ENCODE measurements at regions not wholly inside any gene's neighbourhood (a gene's known extent, or its start where the extent isn't known, plus 50 kb on each side); places are given as distances from the start of the nearest gene placed in this dataset.

DNA sequence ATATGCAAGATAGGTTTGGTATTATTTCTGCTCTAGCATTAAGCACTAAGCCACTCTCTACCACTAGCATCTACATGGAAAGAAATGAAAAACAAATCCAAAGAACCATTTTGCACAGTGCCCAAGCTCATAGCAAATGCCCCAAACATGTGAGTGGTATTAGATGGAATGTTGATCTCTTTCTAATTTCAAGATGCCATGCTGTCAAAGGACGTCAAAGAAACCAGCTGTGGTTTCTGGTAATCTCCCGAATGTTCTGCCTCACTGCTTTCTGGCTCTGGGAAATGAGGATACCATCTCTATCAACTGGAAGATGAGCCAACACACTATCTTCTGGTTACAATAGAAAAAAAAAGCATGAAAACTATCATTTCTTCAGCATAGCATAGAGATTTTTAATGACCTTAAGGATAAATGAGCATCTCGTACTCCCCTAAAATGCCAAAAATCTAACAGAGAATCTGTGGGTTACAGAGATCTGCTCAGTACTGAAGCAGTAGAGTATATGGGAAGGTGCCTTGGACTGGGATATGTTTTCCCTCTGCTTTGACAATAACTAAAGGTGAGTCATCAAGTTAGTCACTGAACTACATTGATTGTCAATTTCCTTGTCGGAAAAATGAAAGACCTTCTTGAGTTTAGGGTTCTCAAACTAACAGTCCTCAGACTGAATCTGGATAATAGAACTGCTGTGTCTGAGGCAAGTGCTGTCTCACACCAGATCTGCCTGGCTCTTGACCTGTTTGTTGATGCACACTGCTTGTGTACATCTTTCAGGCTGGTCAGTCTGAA, 244.8 kb upstream of the NCKAP5 start:
- Histone ChIP-seq H3K27me3 (replicated peaks; ENCODE audit: control insufficient read depth, insufficient read depth, low read length) (no peaks in the 10 kb centered on the region), H3K36me3 (ENCODE audit: control insufficient read depth, insufficient read depth, low read length) (no peaks in the 10 kb centered on the region), H3K4me3 (replicated peaks; ENCODE audit: low read depth, low read length) (no peak overlapping the region)
- DNase-seq (ENCODE audit: extremely low read depth, insufficient read length), result no peak
- TF ChIP-seq, protein P1, sequence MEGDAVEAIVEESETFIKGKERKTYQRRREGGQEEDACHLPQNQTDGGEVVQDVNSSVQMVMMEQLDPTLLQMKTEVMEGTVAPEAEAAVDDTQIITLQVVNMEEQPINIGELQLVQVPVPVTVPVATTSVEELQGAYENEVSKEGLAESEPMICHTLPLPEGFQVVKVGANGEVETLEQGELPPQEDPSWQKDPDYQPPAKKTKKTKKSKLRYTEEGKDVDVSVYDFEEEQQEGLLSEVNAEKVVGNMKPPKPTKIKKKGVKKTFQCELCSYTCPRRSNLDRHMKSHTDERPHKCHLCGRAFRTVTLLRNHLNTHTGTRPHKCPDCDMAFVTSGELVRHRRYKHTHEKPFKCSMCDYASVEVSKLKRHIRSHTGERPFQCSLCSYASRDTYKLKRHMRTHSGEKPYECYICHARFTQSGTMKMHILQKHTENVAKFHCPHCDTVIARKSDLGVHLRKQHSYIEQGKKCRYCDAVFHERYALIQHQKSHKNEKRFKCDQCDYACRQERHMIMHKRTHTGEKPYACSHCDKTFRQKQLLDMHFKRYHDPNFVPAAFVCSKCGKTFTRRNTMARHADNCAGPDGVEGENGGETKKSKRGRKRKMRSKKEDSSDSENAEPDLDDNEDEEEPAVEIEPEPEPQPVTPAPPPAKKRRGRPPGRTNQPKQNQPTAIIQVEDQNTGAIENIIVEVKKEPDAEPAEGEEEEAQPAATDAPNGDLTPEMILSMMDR (IDR thresholded peaks at IDR 0.05; ENCODE audit: insufficient read depth, low read length, poor library complexity, severe bottlenecking), result no peak

DNA sequence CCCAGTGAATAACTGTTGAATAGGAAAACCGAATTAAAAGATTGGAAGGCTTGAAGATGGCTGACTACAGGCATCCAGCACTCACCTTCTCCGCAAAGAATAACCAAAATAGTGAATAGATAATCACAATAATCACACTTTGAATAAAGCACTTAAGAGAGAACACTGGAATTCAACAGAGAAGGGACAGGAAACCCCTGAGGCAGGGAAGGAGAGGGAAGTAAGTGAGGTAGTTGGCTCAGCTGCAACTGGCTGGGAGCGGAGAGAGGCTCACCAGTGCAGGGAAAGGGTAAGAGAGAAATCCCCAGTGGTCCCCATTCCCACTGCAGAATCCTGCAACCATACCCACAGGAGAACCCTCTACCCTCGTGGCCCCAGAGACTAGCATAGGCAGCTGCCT, 246.6 kb upstream of the NCKAP5 start:
- TF ChIP-seq, protein P1 (IDR thresholded peaks at IDR 0.05; ENCODE audit: insufficient read depth, low read length, poor library complexity, severe bottlenecking), result no peak
- no peaks in the 10 kb centered on the region for H3K27me3 ChIP-seq (replicated peaks; ENCODE audit: control insufficient read depth, insufficient read depth, low read length)

DNA sequence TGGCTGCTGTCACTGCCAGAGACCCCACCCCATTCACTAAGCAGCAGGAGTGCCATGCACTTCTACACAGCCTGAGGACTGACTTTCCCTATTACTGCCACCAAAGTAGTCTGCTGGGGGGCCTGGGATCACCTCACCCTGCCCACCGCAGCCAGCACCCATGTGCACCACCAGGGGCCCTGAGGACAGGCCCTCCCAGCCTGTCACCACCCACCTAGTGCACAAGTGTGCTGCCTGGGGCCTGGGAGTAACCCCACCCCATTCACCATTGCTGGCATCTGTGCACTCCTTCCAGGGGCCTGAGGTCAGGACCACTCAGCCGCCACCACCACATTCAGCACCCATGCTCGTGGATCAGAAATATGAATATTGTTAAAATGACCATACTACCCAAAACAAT, 247.8 kb upstream of the NCKAP5 start:
- DNase-seq (ENCODE audit: extremely low read depth, insufficient read length), result no peak
- TF ChIP-seq, protein P1 (IDR thresholded peaks at IDR 0.05; ENCODE audit: insufficient read depth, low read length, poor library complexity, severe bottlenecking), result no peak
- H3K4me3 ChIP-seq (replicated peaks; ENCODE audit: low read depth, low read length), result no peak overlapping the region
- no peaks in the 10 kb centered on the region for H3K27me3 ChIP-seq (replicated peaks; ENCODE audit: control insufficient read depth, insufficient read depth, low read length)
- H3K36me3 ChIP-seq (ENCODE audit: control insufficient read depth, insufficient read depth, low read length), result no peaks in the 10 kb centered on the region

More for the DNA sequence above, 246.6 kb upstream of the NCKAP5 start:
- H3K4me3 ChIP-seq (replicated peaks; ENCODE audit: low read depth, low read length), result no peak overlapping the region
- no peaks in the 10 kb centered on the region for H3K36me3 ChIP-seq (ENCODE audit: control insufficient read depth, insufficient read depth, low read length)
- DNase-seq (ENCODE audit: extremely low read depth, insufficient read length), result no peak

DNA sequence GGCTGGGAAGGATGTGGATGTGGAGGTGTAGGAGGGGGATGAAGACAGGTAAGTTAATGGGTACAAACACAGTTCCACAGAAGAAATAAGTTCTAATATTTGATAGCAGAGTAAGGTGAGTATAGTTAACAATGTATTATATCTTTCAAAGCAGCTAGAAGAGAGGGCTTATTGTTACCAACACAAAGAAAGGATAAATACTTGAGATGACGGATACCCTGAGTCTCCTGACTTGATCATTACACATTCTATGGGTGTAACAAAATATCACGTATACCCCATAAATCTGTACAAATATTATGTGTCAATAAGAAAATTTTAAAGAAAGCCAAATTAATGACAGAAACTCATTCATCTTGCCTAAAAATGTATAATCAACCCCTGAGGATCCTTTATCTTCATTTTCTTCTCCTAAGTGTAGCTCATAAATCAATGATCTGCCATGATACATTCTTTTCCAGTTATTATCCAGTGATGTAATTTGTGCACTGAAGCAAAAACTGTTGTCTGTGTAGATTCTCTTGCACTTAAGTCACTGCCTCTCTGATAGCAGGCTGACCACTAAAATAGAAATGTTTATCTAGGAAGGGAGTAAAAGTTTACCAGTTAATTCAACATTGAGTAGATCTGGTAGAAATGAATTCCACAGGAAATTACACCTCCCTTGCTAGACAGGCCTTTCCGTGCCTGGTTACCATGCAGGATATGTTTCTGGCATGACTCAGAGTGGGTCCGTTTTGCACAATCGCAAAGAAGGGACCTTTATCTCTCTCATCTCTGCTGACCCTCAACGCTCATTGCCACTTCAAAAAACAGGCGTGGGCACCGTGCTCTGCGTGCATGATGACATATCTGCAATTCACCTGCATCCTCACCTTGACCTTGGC, 249.7 kb upstream of the NCKAP5 start:
- TF ChIP-seq, protein P1 (IDR thresholded peaks at IDR 0.05; ENCODE audit: insufficient read depth, low read length, poor library complexity, severe bottlenecking), result no peak
- H3K27me3 ChIP-seq (replicated peaks; ENCODE audit: control insufficient read depth, insufficient read depth, low read length), result no peaks in the 10 kb centered on the region
- H3K36me3 ChIP-seq (ENCODE audit: control insufficient read depth, insufficient read depth, low read length), result no peaks in the 10 kb centered on the region
- DNase-seq (ENCODE audit: extremely low read depth, insufficient read length), result no peak
- no peak overlapping the region for H3K4me3 ChIP-seq (replicated peaks; ENCODE audit: low read depth, low read length)

DNA sequence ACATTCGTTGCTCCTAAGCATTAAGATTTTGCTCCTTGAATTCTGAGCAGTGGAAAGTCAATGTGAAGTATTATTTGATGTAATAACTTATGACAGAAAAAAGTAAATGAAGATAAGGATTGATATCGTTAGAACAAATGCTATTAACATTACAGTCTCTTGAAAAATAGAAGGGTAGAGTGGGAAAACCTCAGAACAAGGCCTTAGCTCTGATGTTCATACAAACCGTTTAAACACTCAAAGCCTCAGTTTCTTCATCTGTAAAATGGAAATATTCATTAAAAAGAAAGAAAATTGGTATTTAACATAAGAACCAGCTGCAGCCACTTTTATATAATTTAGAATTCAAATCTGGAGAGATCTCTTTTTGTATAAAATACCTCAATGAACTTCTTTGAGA, 250.4 kb upstream of the NCKAP5 start:
- no peak for DNase-seq (ENCODE audit: extremely low read depth, insufficient read length)
- no peaks in the 10 kb centered on the region for H3K27me3 ChIP-seq (replicated peaks; ENCODE audit: control insufficient read depth, insufficient read depth, low read length)
- no peaks in the 10 kb centered on the region for H3K36me3 ChIP-seq (ENCODE audit: control insufficient read depth, insufficient read depth, low read length)
- TF ChIP-seq, protein P1 (IDR thresholded peaks at IDR 0.05; ENCODE audit: insufficient read depth, low read length, poor library complexity, severe bottlenecking), result no peak
- H3K4me3 ChIP-seq (replicated peaks; ENCODE audit: low read depth, low read length), result no peak overlapping the region
